ENCODE measurements at regions not wholly inside any gene's neighbourhood (a gene's known extent, or its start where the extent isn't known, plus 50 kb on each side); places are given as distances from the start of the nearest gene placed in this dataset.

GRCh38 chr7:3235322-3235721 lies 65.7 kb upstream of the SDK1 start:
- DNase-seq, result no peak

- no peak for DNase-seq
These were observed 64.8 kb upstream of the SDK1 start for GRCh38 chr7:3236268-3236667.

GRCh38 chr7:3238525-3239210 lies 62.4 kb upstream of the SDK1 start:
- DNase-seq, result no peak

GRCh38 chr7:3239291-3239691 lies 61.8 kb upstream of the SDK1 start:
- no peak for DNase-seq

- DNase-seq, result no peak
These were observed 60.1 kb upstream of the SDK1 start for GRCh38 chr7:3240826-3241430.

GRCh38 chr7:3241686-3242258 lies 59.3 kb upstream of the SDK1 start:
- no peak for DNase-seq

GRCh38 chr7:3242398-3242972 lies 58.6 kb upstream of the SDK1 start:
- DNase-seq, result no peak

- DNase-seq, result no peak
These were observed 57.8 kb upstream of the SDK1 start for GRCh38 chr7:3243256-3243655.

GRCh38 chr7:3243680-3244079 lies 57.4 kb upstream of the SDK1 start:
- DNase-seq, result no peak

- no peak for DNase-seq
These were observed 56.7 kb upstream of the SDK1 start for GRCh38 chr7:3244241-3244814.

- DNase-seq, result no peak
These were observed 56.0 kb upstream of the SDK1 start for GRCh38 chr7:3245077-3245476.

- DNase-seq, result no peak
These were observed 55.3 kb upstream of the SDK1 start for GRCh38 chr7:3245721-3246120.

- DNase-seq, result no peak
These were observed 54.9 kb upstream of the SDK1 start for GRCh38 chr7:3246127-3246526.

- no peak for DNase-seq
These were observed 54.4 kb upstream of the SDK1 start for GRCh38 chr7:3246651-3247050.

GRCh38 chr7:3250725-3251124 lies 50.3 kb upstream of the SDK1 start:
- DNase-seq, result no peak
